ENCODE measurements at regions not wholly inside any gene's neighbourhood (a gene's known extent, or its start where the extent isn't known, plus 50 kb on each side); places are given as distances from the start of the nearest gene placed in this dataset.

DNA sequence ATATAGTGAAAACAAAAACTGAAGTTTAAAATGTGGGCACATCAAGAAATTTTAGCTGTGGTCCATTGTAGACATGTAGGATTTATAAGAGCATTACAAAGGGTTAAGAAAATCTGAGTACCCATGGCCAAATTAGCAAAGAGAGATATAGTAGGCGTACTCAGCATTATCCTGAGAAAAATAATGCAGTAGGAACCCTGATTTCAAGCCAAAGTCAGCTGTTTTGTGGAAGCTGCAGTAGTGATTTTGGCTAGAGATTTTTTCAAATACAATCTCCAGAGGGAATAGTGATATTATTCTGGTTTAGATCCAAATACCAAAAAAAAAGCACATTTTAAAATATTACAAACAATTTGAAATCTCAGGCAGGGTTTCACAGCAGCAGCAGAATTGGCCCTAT is 450.9 kb downstream of the FBXO15 start:
- TF ChIP-seq, protein P1, sequence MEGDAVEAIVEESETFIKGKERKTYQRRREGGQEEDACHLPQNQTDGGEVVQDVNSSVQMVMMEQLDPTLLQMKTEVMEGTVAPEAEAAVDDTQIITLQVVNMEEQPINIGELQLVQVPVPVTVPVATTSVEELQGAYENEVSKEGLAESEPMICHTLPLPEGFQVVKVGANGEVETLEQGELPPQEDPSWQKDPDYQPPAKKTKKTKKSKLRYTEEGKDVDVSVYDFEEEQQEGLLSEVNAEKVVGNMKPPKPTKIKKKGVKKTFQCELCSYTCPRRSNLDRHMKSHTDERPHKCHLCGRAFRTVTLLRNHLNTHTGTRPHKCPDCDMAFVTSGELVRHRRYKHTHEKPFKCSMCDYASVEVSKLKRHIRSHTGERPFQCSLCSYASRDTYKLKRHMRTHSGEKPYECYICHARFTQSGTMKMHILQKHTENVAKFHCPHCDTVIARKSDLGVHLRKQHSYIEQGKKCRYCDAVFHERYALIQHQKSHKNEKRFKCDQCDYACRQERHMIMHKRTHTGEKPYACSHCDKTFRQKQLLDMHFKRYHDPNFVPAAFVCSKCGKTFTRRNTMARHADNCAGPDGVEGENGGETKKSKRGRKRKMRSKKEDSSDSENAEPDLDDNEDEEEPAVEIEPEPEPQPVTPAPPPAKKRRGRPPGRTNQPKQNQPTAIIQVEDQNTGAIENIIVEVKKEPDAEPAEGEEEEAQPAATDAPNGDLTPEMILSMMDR (IDR thresholded peaks at IDR 0.05; ENCODE audit: low read depth, low read length), result no peak
- H3K4me3 ChIP-seq (ENCODE audit: low read depth, low read length), result no peak overlapping the region

DNA sequence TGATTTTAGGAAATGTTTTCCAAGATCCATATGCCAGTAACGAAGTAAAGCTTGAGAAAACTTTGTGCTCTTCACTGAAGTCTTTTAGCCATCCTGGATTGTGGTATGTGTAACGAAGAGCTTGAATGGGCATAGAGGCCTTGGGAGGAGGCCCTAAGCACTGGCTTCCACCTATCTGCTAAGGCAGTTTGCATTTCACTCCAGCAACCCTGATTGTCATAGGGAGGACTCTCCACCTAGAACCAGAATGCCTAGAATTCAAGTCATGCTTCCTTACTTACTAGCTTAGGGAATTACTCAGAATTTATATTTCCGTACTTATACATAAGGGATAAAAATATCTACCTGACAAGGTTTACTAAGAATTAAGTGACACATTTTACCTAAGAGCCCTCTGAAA is 451.5 kb downstream of the FBXO15 start:
- TF ChIP-seq, protein P1 (IDR thresholded peaks at IDR 0.05; ENCODE audit: low read depth, low read length), result no peak
- H3K4me3 ChIP-seq (ENCODE audit: low read depth, low read length), result no peak overlapping the region

DNA sequence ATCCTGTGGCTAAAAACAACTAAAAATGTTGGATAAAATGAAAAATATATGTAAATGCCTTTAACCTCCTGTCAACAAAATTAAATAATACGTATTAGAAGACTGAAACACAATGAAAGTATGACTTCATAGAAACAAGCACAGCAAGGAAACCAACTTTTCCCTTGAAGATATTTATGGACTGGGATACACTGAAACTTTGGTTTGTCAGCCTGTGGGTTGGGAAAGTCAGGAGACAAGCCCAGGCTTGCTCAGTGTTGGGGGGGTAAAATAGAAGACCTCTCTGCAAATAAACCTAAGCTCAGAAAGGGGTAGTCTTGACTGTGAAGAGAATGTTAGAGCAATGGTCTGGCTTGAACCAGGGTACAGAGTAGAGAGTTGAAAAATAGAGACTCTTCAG is 454.5 kb downstream of the FBXO15 start:
- H3K4me3 ChIP-seq (ENCODE audit: low read depth, low read length), result no peak overlapping the region
- TF ChIP-seq, protein P1 (IDR thresholded peaks at IDR 0.05; ENCODE audit: low read depth, low read length), result no peak

DNA sequence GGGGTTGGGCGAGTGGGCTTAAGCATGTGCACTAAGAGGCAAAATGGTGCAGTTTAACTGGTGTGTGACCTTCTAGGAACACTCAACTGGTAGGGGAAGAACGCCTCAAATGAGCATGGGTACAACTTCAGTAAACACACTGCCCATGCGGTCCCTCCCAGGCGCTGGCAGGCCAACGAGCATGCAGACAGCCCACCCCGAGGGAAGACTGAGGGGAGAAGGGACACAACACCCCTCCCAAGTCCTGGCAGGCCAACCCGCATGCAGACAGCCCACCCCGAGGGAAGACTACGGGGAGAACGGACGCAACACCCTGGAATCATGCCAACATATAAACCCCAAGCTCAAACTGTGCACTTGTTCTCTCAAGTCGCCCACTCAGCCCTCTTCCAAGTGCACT is 456.0 kb downstream of the FBXO15 start:
- TF ChIP-seq, protein P1 (IDR thresholded peaks at IDR 0.05; ENCODE audit: low read depth, low read length), result no peak
- H3K4me3 ChIP-seq (ENCODE audit: low read depth, low read length), result no peak overlapping the region

DNA sequence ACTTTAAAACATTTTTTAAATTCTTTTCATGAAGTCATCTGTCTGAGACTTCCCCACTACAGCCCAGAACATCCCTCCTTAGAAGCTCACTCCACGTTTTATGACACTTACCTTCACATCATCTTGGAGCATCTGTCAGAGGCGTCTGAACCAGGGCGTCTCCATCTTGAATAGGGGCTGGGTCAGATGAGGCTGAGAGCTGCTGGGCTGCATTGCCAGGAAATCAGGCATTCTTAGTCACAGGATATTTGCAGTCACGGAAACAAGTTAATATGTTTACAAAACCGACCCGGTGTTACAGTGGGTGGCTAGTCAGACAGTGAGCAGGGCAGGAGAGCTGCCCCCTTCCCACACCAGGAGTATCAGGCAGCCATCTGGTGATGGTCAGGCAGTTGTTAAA is 456.5 kb downstream of the FBXO15 start:
- peak overlapping the region; percentile 63 for H3K4me3 ChIP-seq (ENCODE audit: low read depth, low read length)
- TF ChIP-seq, protein P1 (IDR thresholded peaks at IDR 0.05; ENCODE audit: low read depth, low read length), result no peak

DNA sequence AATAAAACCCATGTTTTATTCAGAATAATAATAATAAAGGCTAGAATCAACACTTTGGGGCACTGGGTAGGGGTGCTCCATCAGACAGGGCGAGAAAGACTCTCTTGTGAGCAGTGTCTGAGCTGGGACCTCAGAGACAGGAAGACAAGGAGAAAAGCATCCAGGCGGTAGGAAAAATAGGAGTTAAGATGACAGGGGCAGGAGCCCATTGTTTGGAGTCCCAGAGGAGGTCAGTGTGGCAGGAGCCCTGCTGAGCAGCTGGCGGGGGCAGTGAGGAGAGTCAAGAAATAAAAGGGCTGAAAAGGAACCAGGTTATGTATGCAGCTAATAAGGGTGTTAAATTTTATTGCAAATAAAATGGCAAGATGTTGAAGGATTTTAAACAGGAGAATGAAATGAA is 457.4 kb downstream of the FBXO15 start:
- TF ChIP-seq, protein P1 (IDR thresholded peaks at IDR 0.05; ENCODE audit: low read depth, low read length), result no peak

DNA sequence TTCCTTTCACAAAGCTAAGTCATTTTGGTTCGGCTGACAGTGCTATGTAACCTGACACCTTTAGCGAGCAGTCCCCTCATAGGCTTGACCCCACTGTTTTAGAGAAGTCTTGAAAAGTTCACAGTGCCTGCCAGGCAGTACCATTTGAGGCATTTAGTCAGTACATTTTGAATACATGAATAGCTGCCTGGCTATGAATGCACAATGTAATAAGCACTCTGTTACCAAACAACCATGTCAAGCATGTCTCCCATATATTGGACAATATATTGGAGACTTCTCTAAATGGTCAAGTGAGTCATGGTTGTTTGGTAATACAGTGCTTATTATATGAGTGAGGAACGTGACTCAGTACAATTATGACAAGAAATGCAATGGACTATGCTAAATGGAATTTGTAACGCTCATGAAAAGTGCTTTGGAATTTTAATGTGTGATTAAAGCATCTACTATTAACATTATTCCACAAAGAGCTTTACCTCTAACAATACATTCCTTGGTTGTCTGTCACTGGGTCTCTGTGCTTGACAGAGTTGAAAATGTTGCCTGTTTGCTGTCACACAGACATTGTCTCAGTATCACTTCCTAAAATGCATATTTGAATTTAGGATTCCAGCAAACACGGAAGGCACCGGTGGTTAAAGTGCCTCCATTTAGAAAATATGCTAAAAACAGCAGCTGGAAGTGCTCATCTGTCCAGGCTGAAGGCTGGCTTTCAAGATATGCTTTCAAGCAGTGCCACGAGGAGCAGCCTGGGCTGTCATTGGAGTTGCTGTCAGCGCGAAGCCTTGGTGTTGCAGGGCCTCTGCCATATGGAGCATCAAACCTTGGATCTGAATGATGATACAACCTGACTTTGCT is 458.6 kb downstream of the FBXO15 start:
- TF ChIP-seq, protein P1 (IDR thresholded peaks at IDR 0.05; ENCODE audit: low read depth, low read length), result no peak
- peak overlapping the region; percentile 63 for H3K4me3 ChIP-seq (ENCODE audit: low read depth, low read length)

More for the DNA sequence above, 457.4 kb downstream of the FBXO15 start:
- H3K4me3 ChIP-seq (ENCODE audit: low read depth, low read length), result peak overlapping the region; percentile 63

Measured in WI38 (cell line).